ENCODE measurements at regions not wholly inside any gene's neighbourhood (a gene's known extent, or its start where the extent isn't known, plus 50 kb on each side); places are given as distances from the start of the nearest gene placed in this dataset.

- TF ChIP-seq CTCF (IDR thresholded peaks at IDR 0.05) = no peak
- no peak for TF ChIP-seq ZFX (IDR thresholded peaks at IDR 0.05; ENCODE audit: borderline replicate concordance)
Observed at GRCh38 chr3:173253471-173253870, 112.4 kb upstream of the SPATA16 start.

Measured in 22Rv1 (cell line).